Aorta (tissue), 5 donors: ENCODE measurements at regions not wholly inside any gene's neighbourhood (a gene's known extent, or its start where the extent isn't known, plus 50 kb on each side); places are given as distances from the start of the nearest gene placed in this dataset.

Source experiments
- ATAC-seq: fragments of 200-7000 bp; cut with Tn5 transposase; one replicate; pipeline ENCODE4 v1.9.1; 2022; ENCODE audit warnings: moderate library complexity; ENCODE audit not compliant: low FRiP score
- DNase-seq, 2 donors: peaks; one replicate each; pipeline ENCODE4 v3.0.0-alpha.2; 2020
- H3K27ac ChIP-seq, 2 donors: one replicate each; pipeline ENCODE4 v1.5.1; 2013; ENCODE audit warnings: low read length in 2 of 2, mild to moderate bottlenecking in 2 of 2, moderate library complexity in 2 of 2, control low read depth in 1 of 2, inconsistent platforms in 1 of 2, low read depth in 1 of 2
- H3K27me3 ChIP-seq, 2 donors: one replicate each; pipeline ENCODE4 v1.6.1; 2013; ENCODE audit warnings: control low read depth in 1 of 2, low read length in 1 of 2, mild to moderate bottlenecking in 1 of 2, moderate library complexity in 1 of 2; ENCODE audit not compliant: insufficient read depth in 2 of 2, control insufficient read depth in 1 of 2
- H3K36me3 ChIP-seq, 2 donors: one replicate each; pipeline ENCODE4 v1.6.1; 2013; ENCODE audit warnings: control low read depth in 1 of 2, low read length in 1 of 2, mild to moderate bottlenecking in 1 of 2; ENCODE audit not compliant: insufficient read depth in 2 of 2, control insufficient read depth in 1 of 2
- H3K4me1 ChIP-seq, 2 donors: one replicate each; pipeline ENCODE4 v1.6.1; 2013; ENCODE audit warnings: low read length in 2 of 2, control low read depth in 1 of 2, mild to moderate bottlenecking in 1 of 2, moderate library complexity in 1 of 2; ENCODE audit not compliant: insufficient read depth in 2 of 2, control insufficient read depth in 1 of 2
- H3K4me3 ChIP-seq, 2 donors: one replicate each; pipeline ENCODE4 v1.5.1; 2013; ENCODE audit warnings: low read length in 2 of 2, control low read depth in 1 of 2, mild to moderate bottlenecking in 1 of 2
- H3K9me3 ChIP-seq: one replicate; pipeline ENCODE4 v1.6.1; 2013; ENCODE audit warnings: mild to moderate bottlenecking, low read length; ENCODE audit not compliant: control insufficient read depth
- WGBS, 2 donors: extraction: QIAGEN DNeasy Blood & Tissue Kit; methylation state at CpG; one replicate each; pipeline ENCODE4 v1.1.7; 2013; 5-methylcytosine and 5-hydroxymethylcytosine counted together
- intact Hi-C, 2 donors: fragments of 100-400 bp; cut with DNase I; formaldehyde crosslinking; loops; one replicate each; pipeline versions ENCODE4 v1.14.2 to v1.15.0; 2022
- donor health status: healthy with polysubstance abuse.
- donor health status: Bipolar disorder and iron deficiency.
- donor health status: DM: no; HTN: no; CAD: no.
- donor health status: DM: no; HTN: no; CAD: no.
- donor health status: DM: yes; HTN: yes; CAD: no.

- WGBS, 2 donors: 82 to 89% methylated on average over 5 of the region's 5 CpGs
- no peak for ATAC-seq
- DNase-seq: no peak
- Histone ChIP-seq H3K36me3 (no peaks in the 10 kb centered on the region), H3K27me3 (no peaks in the 10 kb centered on the region), H3K4me3 (no peak overlapping the region), H3K4me1 (peaks cover 0 to 2% of the 10 kb centered on the region in 2 donors), H3K9me3 (no peaks in the 10 kb centered on the region), H3K27ac (no peak overlapping the region)
- intact Hi-C loops: no loop called here
These were observed 202.3 kb downstream of the OGFRL1 start for GRCh38 chr6:71490876-71491275.

GRCh38 chr6:71491844-71492243 lies 203.2 kb downstream of the OGFRL1 start:
- Histone ChIP-seq H3K27ac (no peak overlapping the region), H3K4me3 (no peak overlapping the region), H3K4me1 (peaks cover 0 to 2% of the 10 kb centered on the region in 2 donors), H3K27me3 (no peaks in the 10 kb centered on the region), H3K36me3 (no peaks in the 10 kb centered on the region), H3K9me3 (no peaks in the 10 kb centered on the region)
- DNase-seq: no peak
- intact Hi-C loops: no loop called here
- no peak for ATAC-seq

DNA sequence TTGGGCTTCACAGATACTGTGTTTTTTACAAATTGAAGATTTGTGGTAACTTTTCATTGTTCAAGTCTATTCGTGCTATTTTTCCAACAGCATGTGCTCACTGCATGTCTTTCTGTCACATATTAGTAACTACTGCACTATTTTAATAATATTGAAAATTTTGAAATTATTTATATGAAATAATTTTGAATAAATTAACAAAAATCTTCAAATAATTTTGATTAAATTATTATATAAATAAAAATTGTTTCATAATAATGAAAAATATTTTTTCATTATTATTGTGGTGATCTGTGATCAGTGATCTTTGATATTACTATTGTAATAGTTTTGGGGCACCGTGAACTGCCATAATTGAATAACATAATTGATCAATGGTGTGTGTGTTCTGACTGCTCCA lies 204.1 kb downstream of the OGFRL1 start:
- ATAC-seq (no peak), DNase-seq (no peak)
- intact Hi-C loops: no loop called here
- 50 to 93% methylated on average over 2 of the region's 2 CpGs for WGBS, 2 donors
- no peak overlapping the region for H3K27ac ChIP-seq
- no peaks in the 10 kb centered on the region for H3K27me3 ChIP-seq
- H3K4me1 ChIP-seq: peaks cover 0 to 2% of the 10 kb centered on the region in 2 donors
- H3K4me3 ChIP-seq: no peak overlapping the region
- H3K36me3 ChIP-seq: no peaks in the 10 kb centered on the region
- H3K9me3 ChIP-seq: no peaks in the 10 kb centered on the region

DNA sequence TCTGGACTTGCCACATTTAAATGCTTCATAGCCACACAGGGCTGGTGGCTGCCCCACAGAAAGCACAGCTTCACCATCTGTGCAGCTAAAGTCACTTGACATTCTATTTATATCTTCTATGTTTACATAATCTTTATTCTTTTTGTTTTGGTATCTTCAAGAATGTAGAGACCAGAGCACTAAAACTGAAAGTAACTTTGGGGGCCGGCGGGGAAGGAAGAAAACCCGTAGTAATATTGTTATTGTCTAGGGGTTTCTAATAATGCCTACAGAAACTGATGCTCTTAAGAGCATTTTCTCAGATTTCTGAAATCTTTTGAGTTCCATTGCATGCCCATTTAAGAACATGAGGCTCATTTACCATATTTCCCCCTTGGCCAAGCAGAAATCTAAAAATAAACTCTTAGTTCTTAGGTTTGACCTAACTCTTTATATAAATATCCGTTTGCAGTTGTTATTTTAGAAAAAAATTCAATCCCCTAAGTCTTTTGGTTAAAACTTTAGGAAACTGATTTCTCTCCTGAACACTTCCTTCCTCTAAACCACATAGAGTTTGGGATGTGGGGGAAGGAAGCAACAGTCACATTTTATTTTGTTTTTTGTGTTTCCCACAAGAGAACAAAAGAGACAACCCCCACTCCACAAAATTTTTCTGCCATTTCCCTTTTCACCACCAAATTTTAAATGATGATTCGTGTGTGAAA lies 207.6 kb downstream of the OGFRL1 start:
- intact Hi-C loops: loop anchor here in 1 of 2 donors (5.0 kb wide), 1 partner anchor 79 kb away; no protein-coding TSS in a partner anchor
- DNase-seq (no peak), ATAC-seq (peak; percentile 53)
- no peaks in the 10 kb centered on the region for H3K36me3 ChIP-seq
- H3K27ac ChIP-seq: peak overlapping the region; percentile 81 to 86
- no peaks in the 10 kb centered on the region for H3K9me3 ChIP-seq
- H3K4me3 ChIP-seq: peak overlapping the region; percentile 43 to 87
- H3K27me3 ChIP-seq: no peaks in the 10 kb centered on the region
- H3K4me1 ChIP-seq: peaks cover 0 to 1% of the 10 kb centered on the region in 2 donors
- 2 to 6% methylated on average over 5 of the region's 5 CpGs for WGBS, 2 donors

GRCh38 chr6:71496722-71497033 lies 208.1 kb downstream of the OGFRL1 start:
- Histone ChIP-seq H3K27ac (peak overlapping the region in 1 of 2 donors; percentile 86), H3K4me3 (no peak overlapping the region), H3K4me1 (peaks cover 0 to 1% of the 10 kb centered on the region in 2 donors), H3K27me3 (no peaks in the 10 kb centered on the region), H3K36me3 (no peaks in the 10 kb centered on the region), H3K9me3 (no peaks in the 10 kb centered on the region)
- DNase-seq (no peak), ATAC-seq (no peak)
- 18 to 31% methylated on average over 2 of the region's 2 CpGs for WGBS, 2 donors
- intact Hi-C loops: loop anchor here in 1 of 2 donors (5.0 kb wide), 1 partner anchor 79 kb away; no protein-coding TSS in a partner anchor

DNA sequence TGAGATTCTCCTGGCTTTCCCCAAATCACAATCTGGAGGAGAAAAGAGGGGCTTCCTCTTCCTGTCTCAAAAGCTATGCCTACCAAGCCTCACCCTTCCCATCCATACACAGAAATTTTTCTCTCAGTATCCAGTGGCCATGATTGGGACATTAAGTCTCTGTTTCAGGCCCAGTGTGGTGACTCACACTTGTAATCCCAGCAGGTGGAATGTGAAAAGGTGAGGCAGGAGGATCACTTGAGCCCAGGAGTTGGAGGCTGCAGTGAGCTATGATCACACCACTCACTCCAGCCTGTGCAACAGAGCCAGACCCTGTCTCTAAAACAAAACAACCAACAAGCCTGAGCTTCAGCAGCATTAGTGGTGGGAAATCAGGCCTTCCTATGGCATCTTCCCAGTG lies 210.0 kb downstream of the OGFRL1 start:
- ATAC-seq: no peak
- H3K27ac ChIP-seq: no peak overlapping the region
- no peaks in the 10 kb centered on the region for H3K9me3 ChIP-seq
- no peaks in the 10 kb centered on the region for H3K36me3 ChIP-seq
- no peak for DNase-seq
- no peaks in the 10 kb centered on the region for H3K27me3 ChIP-seq
- intact Hi-C loops: loop anchor here in 1 of 2 donors (5.0 kb wide), 1 partner anchor 81 kb away; no protein-coding TSS in a partner anchor
- no peak overlapping the region for H3K4me3 ChIP-seq
- peaks cover 0 to 1% of the 10 kb centered on the region in 2 donors for H3K4me1 ChIP-seq

DNA sequence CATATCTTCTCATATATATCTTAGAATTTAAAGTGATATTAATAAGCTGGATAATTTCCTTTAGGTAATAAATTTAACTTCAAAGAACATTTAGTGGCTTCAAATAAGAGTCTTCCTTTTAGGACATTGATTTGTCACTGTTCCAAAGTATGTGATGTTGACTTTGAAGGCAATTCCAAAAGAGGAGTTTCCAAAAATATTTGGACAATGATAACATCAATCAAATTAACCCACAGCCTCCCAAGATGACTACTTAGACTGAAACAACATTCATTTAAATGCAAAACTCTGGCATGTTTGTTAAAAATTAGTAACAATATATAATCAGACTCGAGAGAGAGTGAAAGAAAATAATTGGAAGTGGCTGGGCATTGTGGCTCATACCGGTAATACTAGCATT lies 211.1 kb downstream of the OGFRL1 start:
- no peak for DNase-seq
- no peak overlapping the region for H3K4me3 ChIP-seq
- ATAC-seq: no peak
- H3K36me3 ChIP-seq: no peaks in the 10 kb centered on the region
- H3K27ac ChIP-seq: no peak overlapping the region
- no peaks in the 10 kb centered on the region for H3K9me3 ChIP-seq
- intact Hi-C loops: loop anchor here in 1 of 2 donors (5.0 kb wide), 1 partner anchor 82 kb away; no protein-coding TSS in a partner anchor
- 52 to 53% methylated on average over 2 of the region's 2 CpGs for WGBS, 2 donors
- peaks cover 0 to 1% of the 10 kb centered on the region in 2 donors for H3K4me1 ChIP-seq
- H3K27me3 ChIP-seq: no peaks in the 10 kb centered on the region

- Histone ChIP-seq H3K9me3 (no peaks in the 10 kb centered on the region), H3K27me3 (no peaks in the 10 kb centered on the region), H3K4me3 (no peak overlapping the region), H3K36me3 (no peaks in the 10 kb centered on the region), H3K27ac (no peak overlapping the region), H3K4me1 (peaks cover 0 to 1% of the 10 kb centered on the region in 2 donors)
- 77 to 81% methylated on average over 2 of the region's 2 CpGs for WGBS, 2 donors
- intact Hi-C loops: no loop called here
- ATAC-seq: no peak
- no peak for DNase-seq
These were observed 213.6 kb downstream of the OGFRL1 start for GRCh38 chr6:71502168-71502567.

- ATAC-seq (no peak), DNase-seq (no peak)
- no peaks in the 10 kb centered on the region for H3K27me3 ChIP-seq
- H3K27ac ChIP-seq: no peak overlapping the region
- WGBS, 2 donors: 92 to 95% methylated on average over 3 of the region's 3 CpGs
- intact Hi-C loops: no loop called here
- peaks cover 0 to 1% of the 10 kb centered on the region in 2 donors for H3K4me1 ChIP-seq
- no peak overlapping the region for H3K4me3 ChIP-seq
- no peaks in the 10 kb centered on the region for H3K9me3 ChIP-seq
- no peaks in the 10 kb centered on the region for H3K36me3 ChIP-seq
These were observed 214.3 kb downstream of the OGFRL1 start for GRCh38 chr6:71502956-71503355.
